Middle frontal gyrus (tissue), 1 donor: ENCODE measurements at regions not wholly inside any gene's neighbourhood (a gene's known extent, or its start where the extent isn't known, plus 50 kb on each side); places are given as distances from the start of the nearest gene placed in this dataset.
A peak's percentile ranks its signal among the peaks of the same experiment; 100 is the strongest.

Experiments used
- DNase-seq: peaks from one replicate; pipeline ENCODE4 v3.0.0-alpha.2; 2015; ENCODE audit warnings: low spot score; ENCODE audit errors: extremely low spot score

GRCh38 chr12:91417650-91418049 is 235.0 kb upstream of the DCN start:
- DNase-seq: no peak

DNA sequence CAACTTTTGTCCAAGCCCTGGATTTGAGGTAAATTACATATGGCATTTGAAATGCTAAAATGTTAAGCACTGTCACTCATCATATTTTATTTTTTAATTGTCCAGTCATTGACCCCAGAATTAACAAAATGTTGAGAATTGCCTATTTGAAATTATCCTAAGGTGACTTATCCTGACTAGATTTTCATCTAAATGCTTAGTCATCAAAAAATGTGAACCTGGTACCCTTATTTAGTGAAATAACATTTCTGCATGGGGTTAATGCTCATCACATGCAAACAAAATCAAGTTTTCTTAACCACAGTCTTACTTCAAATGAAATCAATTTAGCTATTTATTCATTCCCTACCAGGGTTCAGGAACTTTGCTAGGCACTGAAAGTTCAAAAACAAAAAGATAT is 232.0 kb upstream of the DCN start:
- DNase-seq: no peak

DNA sequence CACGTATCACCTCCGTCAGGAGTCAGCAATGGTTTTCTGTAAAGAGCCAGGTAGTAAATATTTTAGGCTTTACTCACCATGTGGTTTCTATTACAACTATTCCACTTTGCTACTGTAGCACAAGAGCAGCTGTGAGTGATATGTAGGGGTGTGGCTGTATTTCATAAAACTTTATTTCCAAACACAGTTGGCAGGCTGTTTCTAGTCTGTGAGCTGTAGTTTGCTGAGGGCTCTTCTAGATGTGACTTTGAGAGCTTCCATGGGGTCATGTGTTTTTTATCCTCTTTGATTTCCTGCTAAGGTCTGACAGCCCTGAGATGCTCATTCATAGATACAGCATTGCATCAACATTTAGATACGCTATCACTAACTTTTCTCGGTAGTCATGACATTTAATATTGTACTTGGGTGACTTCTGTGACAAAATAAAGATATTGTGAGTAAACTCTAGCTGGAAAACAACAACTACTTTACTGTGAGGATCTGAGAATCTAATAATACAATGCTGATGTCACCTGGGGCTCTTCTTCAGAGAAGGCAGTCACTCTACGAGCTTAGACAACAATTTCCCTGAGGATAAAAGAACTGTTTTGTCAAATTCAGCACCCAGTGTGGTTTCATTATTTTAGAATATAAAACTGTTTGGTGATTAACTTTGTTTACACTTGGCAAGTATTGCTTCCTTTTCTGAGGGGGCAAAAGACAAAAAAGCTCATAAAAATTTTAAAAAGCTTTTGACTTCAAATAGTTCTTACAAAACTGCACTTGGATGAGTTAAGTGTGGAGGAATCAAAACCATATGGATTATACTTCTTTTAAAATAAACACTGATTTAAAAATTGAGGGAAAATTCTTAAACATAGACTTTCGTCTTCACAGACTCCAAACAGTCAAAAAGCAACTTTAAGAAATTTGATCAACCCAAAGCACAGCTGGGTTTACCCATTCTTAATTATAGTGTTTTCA is 231.2 kb upstream of the DCN start:
- no peak for DNase-seq

DNA sequence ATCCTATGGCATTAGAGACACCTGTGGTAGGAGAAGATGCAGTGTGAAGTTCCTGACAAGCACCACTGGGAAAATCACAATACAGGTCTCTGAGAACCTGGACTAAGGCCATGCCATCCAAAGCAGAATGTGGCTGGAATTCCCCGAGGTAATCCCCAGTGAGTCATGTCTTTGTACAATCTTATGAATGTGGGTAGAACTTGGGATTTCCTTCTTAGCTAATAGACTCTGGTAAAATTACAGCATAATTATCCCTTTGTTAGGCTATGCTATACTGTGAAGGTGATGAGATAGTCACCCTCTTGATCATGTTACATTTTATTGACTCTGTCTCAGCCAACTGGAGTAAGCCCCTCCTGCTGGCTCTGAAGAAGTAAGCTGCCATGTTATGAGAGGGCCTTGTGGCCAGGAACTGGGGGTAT is 224.3 kb upstream of the DCN start:
- DNase-seq: no peak

- DNase-seq: no peak
These were observed 221.8 kb upstream of the DCN start for GRCh38 chr12:91404441-91404840.

DNA sequence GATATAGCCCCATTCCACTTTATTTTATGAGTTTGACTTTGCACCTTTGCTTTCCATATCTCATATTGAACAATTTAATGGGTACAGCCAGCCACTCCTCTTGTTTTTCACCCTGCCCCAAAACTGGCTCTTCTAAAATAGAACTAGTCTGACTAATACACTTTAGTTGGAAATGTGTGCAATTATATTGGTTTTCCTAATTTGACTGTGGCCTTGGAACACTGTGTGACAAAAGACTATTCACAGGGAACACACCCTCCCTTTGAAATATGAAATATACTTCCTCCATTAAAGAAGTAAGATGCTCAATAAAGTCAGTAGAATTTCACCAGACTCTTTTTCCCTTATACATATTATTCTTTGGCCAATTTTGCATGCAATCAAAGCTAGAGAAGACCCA is 218.6 kb upstream of the DCN start:
- DNase-seq: no peak

GRCh38 chr12:91400271-91400670 is 217.7 kb upstream of the DCN start:
- DNase-seq: no peak

- no peak for DNase-seq
These were observed 215.4 kb upstream of the DCN start for GRCh38 chr12:91397866-91398532.

DNA sequence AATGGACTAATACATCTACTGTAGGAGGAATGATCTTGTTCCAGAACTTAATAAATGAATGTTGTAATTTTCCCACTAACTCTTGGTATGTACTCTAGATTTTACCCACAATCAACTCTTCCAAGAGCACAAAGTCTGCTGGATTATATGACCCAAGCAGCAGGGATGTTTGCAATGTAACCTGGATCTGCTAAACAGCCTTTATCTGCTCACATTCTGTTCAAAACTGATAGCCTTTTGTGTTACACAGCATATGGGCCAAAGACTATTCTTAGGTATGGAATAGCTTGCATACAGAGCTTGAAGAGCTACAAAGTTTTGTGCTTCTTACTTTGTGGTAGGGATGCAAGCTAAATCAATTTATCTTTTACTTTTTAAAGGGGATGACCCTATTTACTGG is 213.7 kb upstream of the DCN start:
- no peak for DNase-seq

DNA sequence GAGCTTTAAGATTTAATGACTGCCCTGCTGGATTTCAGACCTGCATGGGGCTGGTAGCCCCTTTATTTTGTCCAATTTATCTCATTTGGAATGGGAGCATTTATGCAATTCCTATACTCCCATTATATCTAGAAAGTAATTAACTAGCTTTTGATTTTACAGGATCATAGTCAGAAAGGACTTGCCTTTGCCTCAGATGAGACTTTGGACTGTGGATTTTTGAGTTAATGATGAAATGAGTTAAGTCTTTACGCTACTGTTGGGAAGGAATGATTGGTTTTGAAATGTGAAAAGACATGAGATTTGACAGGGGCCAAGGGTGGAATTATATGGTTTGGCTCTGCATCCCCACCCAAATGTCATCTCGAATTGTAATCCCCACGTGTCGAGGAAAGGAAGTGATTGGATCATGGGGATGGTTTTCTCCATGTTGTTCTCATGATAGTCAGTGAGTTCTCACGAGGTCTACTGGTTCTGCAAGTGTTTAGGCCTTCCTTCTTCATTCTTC is 213.1 kb upstream of the DCN start:
- no peak for DNase-seq

DNA sequence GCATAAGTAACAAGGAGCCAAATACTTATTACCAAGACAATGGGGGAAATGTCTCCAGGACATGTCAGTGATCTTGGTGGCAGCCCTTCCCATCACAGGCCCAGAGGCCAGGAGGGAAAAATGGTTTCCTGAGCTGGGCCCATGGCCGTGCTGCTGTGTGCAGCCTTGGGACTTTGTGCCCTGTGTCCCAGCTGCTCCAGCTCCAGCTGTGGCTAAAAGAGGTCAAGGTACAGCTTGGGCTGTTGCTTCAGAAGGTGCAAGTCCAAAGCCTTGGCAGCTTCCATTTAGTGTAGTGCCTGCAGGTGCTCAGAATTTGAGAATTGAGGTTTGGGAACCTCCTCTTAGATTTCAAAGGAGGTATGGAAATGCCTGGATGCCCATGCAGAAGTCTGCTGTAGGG is 212.3 kb upstream of the DCN start:
- no peak for DNase-seq

DNA sequence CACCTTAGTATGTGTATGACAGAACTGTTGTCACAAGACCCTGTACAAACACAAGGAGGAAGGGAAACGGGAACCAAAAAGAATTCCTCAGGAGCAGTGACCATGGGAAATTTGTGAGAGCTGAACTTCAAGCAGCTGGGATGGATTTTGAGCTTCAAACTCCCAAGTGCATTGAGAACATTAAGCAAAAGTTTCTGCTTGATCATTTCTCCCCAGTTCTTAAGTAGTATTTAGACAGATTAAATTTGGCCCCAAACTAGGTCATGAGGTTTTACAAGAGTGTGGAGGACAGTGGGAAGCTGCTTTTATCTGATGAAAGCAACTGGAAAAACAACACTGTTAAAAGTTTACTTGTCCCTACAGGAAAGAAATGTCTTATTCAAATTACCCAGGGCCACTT is 206.0 kb upstream of the DCN start:
- no peak for DNase-seq

GRCh38 chr12:91387461-91388134 is 205.0 kb upstream of the DCN start:
- DNase-seq: no peak

- no peak for DNase-seq
These were observed 202.2 kb upstream of the DCN start for GRCh38 chr12:91384806-91385205.

DNA sequence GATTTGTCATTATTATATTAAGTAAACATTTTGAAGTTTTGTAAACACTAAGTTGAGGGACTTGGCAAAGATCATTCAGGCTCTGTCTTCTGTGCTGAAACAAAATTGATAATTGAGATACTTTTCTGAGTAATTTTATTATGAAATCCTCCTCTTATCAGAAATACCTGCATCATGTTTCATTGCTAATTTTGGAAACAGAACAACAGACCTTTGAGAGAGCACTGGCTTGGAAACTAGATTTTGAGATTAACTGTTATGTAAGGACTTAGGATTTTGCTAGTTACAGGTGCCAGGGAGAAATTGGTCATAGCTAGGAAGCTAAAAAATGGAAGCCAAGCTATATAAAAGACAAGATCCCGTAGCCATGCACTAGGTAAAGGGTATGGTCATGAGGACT is 201.7 kb upstream of the DCN start:
- DNase-seq: no peak

GRCh38 chr12:91383099-91383498 is 200.5 kb upstream of the DCN start:
- DNase-seq: no peak

- peak; percentile 78 for DNase-seq
These were observed 199.5 kb upstream of the DCN start for GRCh38 chr12:91382081-91382543.

- peak; percentile 84 for DNase-seq
These were observed 198.7 kb upstream of the DCN start for GRCh38 chr12:91381309-91381804.

- DNase-seq: no peak
These were observed 198.0 kb upstream of the DCN start for GRCh38 chr12:91380631-91381030.

- DNase-seq: no peak
These were observed 196.6 kb upstream of the DCN start for GRCh38 chr12:91379051-91379775.

- no peak for DNase-seq
These were observed 194.8 kb upstream of the DCN start for GRCh38 chr12:91377436-91377835.
